ENCODE measurements at regions not wholly inside any gene's neighbourhood (a gene's known extent, or its start where the extent isn't known, plus 50 kb on each side); places are given as distances from the start of the nearest gene placed in this dataset.

GRCh38 chr1:30652152-30652841 lies 71.1 kb downstream of the MATN1 start:
- TF ChIP-seq POLR2A (IDR thresholded peaks at IDR 0.05; ENCODE audit: low read depth, low read length): no peak
- TF ChIP-seq POLR2AphosphoS5 (IDR thresholded peaks at IDR 0.05; ENCODE audit: low read depth, low read length): no peak
- TF ChIP-seq TAF1 (IDR thresholded peaks at IDR 0.05; ENCODE audit: borderline replicate concordance, low read depth, low read length): no peak
